EL (cell line): ENCODE measurements at regions not wholly inside any gene's neighbourhood (a gene's known extent, or its start where the extent isn't known, plus 50 kb on each side); places are given as distances from the start of the nearest gene placed in this dataset.
"Not testable (repeated sequence)": the region's sequence is repeated elsewhere in the genome, so short reads cannot be mapped to it uniquely, and the experiment has no call there.

Source experiments
- DNase-seq: peaks from one replicate; pipeline ENCODE4 v3.0.0-alpha.2; 2016

- no peak for DNase-seq
These were observed 202.1 kb upstream of the WWC1 start for GRCh38 chr5:168089201-168089887.

- no peak for DNase-seq
These were observed 198.9 kb upstream of the WWC1 start for GRCh38 chr5:168092209-168093185.

DNA sequence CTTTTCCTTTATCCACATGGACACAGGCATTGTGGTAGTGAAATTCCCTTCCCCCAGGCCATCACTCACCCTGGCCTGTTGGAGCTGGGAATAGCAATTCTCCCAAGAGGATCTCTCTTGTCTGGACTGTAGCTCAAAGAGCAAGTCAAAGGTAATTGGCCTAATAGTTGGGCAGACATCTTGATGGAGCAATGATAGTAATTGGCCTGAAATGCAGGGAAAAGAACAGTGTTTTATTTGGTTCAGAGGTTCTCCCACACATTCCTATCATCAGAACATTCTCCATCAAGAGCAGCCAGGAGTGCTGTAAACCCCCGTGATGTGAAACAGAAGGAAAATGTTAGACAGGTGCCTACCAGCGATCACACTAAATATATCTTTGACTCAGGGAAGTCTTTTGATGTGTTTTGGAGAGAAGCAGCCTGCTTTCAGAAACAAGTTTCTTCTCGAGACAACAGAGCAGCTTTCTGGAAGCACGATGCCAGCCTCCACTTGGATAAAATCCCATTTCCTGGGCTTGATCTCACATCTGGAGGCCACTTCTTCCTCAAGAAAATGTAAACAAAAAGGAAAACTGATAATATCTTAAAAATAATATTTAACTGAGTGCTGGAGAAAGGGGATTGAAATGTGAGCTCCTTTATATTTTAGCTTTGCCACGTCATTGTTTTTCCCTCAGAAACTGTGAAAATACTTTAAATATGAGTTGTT is 198.1 kb upstream of the WWC1 start:
- DNase-seq: peak; percentile 35

DNA sequence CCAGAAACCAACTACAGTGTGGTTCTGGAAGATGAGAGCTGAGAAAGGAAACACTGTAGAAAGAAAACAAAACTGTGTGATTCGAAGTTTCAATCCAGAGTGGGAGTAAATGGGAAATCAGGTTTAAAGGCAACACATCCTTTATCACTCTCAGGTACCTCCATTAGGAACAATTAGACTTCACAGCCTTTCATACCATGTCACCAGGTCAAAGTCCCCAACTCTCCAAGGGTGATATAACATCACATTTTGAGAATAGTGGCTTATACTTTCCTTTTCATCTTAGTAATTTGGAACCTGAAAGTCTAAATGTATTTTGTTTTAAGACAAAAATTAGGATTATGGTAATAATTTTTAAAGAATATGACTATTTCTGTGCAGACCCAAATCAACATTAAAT is 194.9 kb upstream of the WWC1 start:
- DNase-seq: no peak

DNA sequence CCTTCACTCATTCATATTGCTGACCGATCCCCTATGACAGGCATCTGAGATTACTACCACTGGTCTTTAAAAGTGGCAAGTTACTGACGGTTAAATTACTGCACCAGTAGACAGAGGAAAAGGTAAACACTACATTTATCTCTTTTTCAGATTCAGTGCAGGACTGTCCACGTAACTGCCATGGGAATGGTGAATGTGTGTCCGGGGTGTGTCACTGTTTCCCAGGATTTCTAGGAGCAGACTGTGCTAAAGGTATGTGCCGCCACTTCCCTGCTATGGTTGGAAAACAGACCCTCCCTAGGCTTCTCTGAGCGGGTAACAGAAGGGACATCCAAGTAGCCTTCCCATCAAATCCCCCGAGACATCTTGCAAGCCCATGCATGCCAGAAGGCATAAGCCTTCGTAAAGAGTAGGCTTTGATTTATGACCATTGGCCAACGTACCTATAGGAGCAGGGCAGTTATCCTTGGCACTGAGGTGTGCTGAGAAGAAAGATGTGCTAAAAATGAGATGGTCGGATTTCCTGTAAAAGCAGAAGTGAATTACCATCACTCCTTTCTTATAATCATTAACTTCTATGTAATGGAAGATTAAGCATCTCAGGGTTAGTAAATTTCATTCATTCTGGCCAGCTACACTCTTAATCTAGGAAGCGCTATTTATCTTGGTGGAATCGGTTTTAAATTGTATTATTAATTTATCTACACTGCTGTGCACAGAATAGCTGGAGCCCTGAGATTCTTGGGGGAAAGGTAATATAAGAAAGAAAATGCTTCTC is 193.4 kb upstream of the WWC1 start:
- DNase-seq: no peak

DNA sequence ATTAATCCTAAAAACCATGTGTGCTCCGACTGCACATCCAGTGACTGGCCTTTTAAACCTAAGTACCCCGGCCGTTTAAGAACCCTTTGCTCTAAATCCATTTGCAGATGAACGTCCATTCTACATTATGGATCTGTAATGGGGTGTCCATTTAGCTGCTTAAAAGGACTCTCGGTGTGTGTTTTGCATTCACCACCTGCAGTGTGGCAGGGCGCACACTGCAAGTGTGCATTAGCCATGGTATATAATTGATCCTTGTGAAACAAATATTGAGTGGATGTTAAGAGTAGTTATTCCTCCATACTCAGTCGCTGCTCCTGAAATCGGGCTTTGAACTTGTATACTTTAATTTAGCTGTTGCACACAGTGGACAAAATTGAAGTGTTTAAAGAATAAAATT is 190.1 kb upstream of the WWC1 start:
- DNase-seq: no peak

GRCh38 chr5:168103018-168103417 is 188.4 kb upstream of the WWC1 start:
- not testable (repeated sequence) for DNase-seq

GRCh38 chr5:168104350-168104749 is 187.1 kb upstream of the WWC1 start:
- no peak for DNase-seq

- DNase-seq: no peak
These were observed 186.5 kb upstream of the WWC1 start for GRCh38 chr5:168104811-168105481.

GRCh38 chr5:168106008-168106761 is 185.3 kb upstream of the WWC1 start:
- DNase-seq: peak; percentile 81

GRCh38 chr5:168109441-168109840 is 182.0 kb upstream of the WWC1 start:
- DNase-seq: no peak

DNA sequence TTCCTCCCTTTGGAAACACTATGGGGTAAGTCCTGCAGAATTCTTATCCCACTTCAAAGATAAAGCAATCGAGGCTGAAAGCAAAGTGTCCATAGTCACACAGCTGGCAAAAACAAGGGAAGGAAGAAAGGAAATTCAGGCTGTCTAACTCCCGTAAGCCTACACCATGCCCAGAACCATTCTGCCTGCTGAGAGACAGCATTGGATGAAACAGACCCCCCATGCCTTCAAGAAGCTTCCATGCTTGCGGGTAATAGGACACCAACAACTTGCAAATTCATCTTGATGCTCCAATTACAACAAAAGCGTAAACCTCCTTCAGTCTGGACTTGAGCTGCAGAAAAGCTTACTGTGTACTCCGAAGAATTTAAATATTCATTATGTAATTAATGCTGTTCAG is 181.1 kb upstream of the WWC1 start:
- DNase-seq: no peak

GRCh38 chr5:168110870-168111832 is 180.3 kb upstream of the WWC1 start:
- no peak for DNase-seq

DNA sequence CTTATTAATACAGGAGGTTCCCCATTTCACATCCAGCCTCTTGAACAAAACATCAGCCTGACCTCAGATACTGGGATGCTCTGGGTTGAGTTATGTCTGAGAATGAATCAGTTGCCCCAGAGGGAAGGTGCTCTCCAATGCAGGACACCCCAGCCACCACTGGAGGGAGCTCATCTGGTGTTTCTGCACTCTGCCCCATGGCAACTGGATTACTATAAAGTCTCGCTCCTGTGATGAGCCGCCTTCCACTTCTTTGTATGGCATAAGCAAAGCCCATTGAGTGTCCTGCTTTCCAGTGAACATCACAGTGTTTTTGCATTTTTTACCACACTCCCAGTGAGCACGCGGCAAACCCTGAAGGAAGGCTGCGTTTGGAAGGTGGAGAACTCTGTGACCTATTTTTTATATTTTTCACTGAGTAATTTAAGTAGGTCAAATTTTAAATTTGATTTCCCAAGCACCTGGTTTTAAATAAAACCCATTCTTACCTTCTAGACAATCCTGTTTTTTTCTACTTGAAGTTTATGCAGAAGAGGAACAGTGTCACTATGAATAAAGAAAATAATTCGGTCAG is 176.9 kb upstream of the WWC1 start:
- DNase-seq: peak; percentile 64

- no peak for DNase-seq
These were observed 174.0 kb upstream of the WWC1 start for GRCh38 chr5:168117469-168117868.

GRCh38 chr5:168118042-168118668 is 173.3 kb upstream of the WWC1 start:
- DNase-seq: no peak

GRCh38 chr5:168120401-168121137 is 170.9 kb upstream of the WWC1 start:
- no peak for DNase-seq

DNA sequence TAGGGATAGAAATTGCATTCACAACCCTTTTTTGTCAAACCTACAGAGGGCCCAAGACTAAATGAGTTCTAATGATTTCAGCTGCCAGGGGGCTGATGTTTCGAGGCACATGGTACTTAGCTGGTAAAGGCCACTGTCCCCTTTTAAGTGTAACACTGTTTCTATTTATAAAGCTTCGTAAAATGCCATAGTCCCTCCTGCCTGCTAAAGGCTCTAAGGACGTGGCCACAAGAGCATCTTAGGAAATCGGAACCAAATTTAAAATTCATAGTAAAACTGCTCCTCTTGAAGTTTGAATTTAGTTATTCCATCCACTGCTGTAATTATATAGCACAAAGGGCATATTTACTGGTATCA is 170.3 kb upstream of the WWC1 start:
- no peak for DNase-seq
